HG02884 (cell line): ENCODE measurements at regions not wholly inside any gene's neighbourhood (a gene's known extent, or its start where the extent isn't known, plus 50 kb on each side); places are given as distances from the start of the nearest gene placed in this dataset.
A peak's percentile ranks its signal among the peaks of the same experiment; 100 is the strongest.
"Not testable (repeated sequence)": the region's sequence is repeated elsewhere in the genome, so short reads cannot be mapped to it uniquely, and the experiment has no call there.

Experiments used
- ATAC-seq: cut with Tn5 transposase; IDR thresholded peaks from one replicate; pipeline ENCODE4 v1.9.1; 2021; ENCODE audit warnings: mild to moderate bottlenecking, moderate library complexity; ENCODE audit not compliant: unreplicated experiment

GRCh38 chr3:157589211-157589610, 86.0 kb upstream of the VEPH1 start:
- no peak for ATAC-seq

DNA sequence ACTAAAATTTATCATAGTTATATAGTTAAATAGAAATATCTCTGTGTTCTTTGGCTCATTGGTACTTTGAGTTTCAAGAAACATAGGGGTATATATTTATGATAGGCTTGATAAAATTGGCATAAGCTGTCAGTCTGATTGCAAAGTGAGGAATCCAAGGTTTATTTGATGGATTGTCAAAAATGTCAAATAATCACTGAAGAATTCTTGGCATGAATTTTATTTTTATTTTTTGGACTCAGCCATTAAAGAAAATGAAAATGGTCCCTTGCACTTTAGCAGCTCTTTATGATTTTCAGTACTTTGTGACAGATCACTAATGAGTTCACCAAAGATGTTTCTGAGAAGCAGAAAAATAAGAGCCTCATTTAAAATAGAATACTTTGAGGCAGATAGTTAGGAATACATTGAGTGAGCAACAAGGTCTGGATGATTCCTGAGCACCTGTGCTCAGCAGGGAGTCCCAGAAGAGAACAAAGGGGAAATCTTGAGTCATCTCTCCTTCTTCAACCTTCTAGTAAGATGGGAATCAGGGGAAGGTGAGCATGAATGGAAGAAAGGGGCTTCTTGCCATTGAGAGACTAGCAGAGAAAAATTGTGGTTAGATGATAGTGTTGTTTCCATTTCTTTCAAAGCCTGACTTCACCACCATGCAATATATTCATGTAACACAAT, 85.3 kb upstream of the VEPH1 start:
- no peak for ATAC-seq

DNA sequence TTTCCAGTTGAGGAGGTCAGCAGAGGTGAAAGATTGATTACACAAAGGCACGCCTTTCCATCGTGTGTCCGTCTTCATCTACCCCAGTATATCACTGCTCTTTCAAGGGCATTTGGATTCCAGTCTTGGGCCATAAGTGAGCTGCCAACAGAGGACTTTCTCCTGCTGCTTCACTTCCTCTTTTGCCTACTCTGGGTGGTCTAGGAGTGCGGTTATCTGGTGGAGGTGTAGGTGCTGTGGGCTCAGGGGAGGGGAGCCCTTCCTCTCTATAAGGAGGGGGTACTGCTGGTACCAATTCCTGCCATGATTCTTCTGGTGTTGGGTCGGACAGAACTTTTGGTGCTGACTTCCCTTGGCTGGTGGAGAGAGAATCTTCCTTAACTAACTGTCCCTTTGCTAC, 83.1 kb upstream of the VEPH1 start:
- no peak for ATAC-seq

DNA sequence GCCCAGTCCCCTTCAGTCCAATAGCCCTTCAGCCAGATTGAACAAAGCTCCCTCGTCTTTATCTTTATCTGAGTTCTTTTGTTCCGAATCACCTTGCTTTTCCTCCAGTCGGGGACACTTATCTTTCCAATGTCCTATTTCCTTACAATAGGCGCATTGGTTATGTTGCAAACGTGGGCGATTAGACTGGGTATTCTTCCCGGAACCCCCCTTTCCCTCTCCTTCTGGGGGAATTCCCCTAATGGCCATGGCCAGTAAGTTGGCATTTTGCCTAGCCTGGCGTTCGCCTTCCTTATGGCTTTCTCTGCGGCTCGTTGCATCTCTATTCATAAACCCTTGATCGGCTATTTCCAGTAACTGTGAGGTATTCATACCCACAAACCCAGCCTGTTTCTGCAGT, 82.2 kb upstream of the VEPH1 start:
- no peak for ATAC-seq

GRCh38 chr3:157582637-157582973, 79.4 kb upstream of the VEPH1 start:
- no peak for ATAC-seq

DNA sequence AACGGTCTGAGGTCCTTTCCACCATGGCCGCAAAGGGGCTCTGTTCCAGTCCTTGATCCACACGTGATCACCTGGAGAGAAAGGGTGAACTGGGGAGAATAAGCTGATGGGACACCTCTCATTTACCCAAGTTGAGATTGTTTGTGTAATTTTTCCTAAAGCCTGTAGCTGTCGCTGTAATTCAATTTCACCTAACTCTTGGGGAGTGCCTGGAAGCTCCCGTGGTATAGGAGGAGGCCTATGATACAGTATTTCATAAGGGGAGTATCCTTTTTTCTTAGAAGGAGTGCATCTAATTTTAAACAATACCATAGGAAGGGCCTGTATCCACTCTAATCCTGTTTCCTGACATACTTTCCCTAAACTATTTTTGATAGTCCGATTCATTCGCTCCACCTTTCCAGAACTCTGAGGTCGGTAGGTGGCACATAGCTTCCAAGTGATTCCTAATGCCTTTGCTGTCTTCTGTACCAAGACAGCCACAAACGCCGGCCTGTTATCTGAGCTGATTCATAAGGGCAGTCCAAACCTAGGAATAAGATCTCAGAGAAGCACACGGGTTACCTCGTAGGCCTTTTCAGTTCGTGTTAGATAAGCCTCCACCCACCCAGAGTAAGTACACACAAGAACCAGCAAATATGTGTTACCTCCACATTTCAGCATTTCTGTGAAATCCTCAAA, 78.9 kb upstream of the VEPH1 start:
- ATAC-seq: not testable (repeated sequence)

DNA sequence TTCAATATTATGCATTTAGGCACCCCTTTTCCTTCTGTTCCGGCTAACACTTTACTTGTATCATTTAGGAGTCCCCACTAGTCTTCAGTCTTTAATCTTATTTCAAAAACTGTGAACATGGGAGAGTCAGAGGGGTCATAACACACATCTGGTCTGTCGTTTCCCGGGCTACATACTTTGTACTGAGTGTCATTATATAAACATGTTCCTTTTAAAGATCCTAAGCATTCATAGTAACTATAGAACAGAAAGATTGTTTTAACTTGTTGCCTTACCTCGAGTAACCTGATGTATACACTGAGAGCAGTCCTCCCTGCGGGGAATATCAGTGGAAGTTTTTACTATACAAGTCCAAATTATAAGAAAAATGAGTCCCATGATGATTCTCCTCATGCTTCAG, 78.2 kb upstream of the VEPH1 start:
- ATAC-seq: no peak

DNA sequence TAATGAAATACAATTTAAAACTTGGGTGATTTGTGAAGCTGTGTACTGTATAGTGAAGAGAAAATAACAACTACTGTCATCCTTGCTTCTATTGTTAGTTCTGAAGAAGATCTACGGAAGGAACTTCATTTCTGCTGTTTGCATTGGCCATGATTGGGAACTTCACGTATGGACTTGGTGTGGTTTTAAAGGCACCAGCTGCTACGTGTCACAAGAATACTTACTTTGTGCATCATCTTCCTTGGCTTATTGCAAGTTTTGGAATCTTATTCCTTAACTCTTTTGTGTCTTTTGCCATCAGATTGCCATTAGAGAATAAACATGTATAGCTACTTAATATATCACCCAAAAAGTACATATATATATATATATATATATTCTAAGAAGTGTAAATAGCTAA, 75.0 kb upstream of the VEPH1 start:
- ATAC-seq: no peak

DNA sequence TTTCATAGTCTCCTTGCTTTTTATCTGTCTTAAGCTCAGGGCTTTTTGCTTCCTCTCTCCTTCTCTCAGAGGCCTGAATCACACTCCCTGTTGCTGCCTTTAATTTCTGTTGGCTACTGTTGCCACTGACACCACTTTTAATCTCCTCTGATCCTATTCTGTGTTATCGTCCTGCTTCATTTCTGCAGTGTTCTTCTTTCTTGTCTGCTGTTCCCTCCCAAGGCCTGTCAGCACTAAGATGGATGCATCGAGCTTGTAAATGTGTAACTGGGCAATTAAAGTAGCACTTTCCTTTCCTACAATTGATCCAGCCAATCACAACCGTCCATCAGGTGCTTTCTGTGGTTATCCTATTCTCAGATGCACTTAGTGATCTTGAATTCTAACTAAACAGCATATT, 71.3 kb upstream of the VEPH1 start:
- ATAC-seq: no peak

- ATAC-seq: no peak
Measured at GRCh38 chr3:157573780-157574378, 70.7 kb upstream of the VEPH1 start.

- no peak for ATAC-seq
Measured at GRCh38 chr3:157573281-157573680, 70.1 kb upstream of the VEPH1 start.

- peak; percentile 86 for ATAC-seq
Measured at GRCh38 chr3:157572559-157573270, 69.5 kb upstream of the VEPH1 start.

GRCh38 chr3:157566596-157566995, 63.4 kb upstream of the VEPH1 start:
- ATAC-seq: no peak

DNA sequence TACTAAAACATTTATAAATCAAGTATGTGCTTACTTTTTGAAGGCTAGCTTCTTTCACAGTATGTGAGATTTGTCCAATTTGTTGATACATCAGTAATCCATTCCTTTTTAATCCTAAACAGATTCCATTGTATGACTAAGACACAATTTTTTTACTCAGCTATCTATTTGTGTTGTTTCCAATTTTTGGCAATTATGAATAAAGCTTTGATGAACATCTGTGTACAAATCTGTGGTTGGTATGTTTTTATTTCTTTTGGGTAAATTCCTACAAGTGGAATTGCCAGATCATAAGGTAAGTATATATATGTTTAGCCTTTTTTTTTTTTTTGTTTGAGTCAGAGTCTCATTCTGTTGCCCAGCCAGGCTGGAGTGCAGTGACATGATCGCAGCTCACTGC, 56.2 kb upstream of the VEPH1 start:
- ATAC-seq: no peak
